GM21786 (cell line): ENCODE measurements at regions not wholly inside any gene's neighbourhood (a gene's known extent, or its start where the extent isn't known, plus 50 kb on each side); places are given as distances from the start of the nearest gene placed in this dataset.
"Not testable (repeated sequence)": the region's sequence is repeated elsewhere in the genome, so short reads cannot be mapped to it uniquely, and the experiment has no call there.

Experiments used
- ATAC-seq: cut with Tn5 transposase; IDR thresholded peaks from one replicate; pipeline ENCODE4 v1.9.1; 2021; ENCODE audit not compliant: unreplicated experiment

DNA sequence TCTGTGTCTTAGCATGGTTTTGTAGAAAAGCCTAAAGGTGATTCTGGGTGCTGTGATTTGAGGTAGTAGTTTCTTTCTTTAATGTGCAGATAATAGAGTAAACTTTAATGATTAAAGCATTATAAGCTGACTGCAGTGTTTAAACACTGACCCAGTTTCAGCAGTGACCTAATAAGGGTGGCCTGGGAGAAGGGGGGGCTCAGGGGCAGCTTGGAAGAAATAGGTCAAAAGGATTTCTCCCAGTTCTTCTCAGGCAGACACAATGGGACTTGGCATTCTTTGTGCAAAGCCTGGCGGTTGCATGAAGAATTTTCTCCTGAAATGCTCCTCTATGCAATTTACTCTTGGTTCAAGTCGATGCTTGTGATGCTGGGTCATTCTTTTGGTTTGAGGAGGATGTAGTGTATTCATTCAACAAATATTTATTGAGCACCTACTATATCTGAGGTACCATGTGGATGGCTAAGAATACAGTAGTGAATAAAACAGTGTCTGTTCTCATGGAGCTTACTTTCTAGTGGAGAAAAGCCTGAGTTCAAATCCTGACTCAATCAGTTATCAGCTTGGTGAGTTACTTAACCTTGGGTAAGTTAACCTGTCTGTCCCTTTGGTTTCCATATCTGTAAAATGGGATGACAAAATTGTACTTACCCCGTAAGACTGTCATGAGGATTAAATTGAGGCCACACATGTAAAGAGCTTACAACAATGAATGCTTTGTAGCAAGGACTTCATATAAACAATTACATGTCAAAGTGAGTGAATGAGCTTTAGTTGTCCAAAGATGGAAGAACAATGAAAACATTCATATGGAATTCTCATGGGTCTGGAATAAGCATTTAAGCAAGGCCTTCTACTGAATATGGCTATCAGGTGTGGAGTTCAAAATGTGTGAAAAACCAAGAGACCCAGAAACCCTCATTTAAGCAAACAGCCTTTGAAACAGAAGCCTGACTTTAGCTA lies 210.2 kb downstream of the KCNRG start:
- no peak for ATAC-seq

DNA sequence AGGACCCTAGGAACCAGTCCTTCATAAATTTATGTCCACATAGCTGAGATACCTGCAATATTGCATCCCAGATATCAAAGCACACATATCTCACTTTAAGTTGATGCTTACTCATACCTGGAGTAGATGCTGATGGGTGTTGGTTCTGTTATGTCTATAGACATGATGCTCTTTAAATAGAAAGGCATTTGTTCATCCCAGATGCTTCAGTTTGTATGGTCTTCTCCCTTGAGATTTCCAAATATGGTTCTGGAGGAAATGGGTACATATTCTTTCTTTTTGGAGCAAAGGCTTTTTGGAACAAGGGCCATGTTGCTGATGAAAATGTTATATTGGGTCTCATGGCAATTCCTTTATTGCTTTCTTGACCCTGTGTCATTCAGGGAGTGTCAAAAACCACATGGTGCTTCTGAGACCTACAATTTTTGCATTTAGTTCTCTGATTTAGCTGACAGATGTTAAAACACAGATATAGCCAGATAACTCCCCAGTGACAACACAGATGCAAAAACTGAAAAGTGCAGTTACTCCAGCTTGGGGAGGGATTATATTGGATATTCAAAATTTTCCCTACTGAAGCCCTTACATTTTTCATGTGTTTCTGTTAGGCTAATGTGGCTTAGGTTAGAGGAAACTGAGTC lies 211.4 kb downstream of the KCNRG start:
- ATAC-seq, result no peak

DNA sequence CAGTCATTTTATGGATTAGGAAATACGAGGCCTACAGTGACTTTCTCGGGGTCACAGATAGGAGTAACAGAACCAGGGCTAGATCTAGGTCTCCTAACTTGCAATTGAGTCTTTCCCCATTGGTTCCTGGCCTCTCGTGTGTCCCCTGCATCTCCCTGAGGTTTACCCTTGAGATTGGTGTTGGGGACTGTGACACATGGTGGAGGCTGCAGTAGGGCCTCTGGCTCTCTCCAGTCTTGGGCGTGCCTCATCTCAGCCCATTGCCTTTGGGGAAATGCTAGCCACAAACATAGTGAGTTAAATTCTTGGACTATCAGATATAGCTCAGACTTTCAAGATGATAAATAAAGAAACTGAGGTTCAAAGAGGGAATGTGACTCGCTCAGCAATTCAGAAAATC lies 212.1 kb downstream of the KCNRG start:
- no peak for ATAC-seq

DNA sequence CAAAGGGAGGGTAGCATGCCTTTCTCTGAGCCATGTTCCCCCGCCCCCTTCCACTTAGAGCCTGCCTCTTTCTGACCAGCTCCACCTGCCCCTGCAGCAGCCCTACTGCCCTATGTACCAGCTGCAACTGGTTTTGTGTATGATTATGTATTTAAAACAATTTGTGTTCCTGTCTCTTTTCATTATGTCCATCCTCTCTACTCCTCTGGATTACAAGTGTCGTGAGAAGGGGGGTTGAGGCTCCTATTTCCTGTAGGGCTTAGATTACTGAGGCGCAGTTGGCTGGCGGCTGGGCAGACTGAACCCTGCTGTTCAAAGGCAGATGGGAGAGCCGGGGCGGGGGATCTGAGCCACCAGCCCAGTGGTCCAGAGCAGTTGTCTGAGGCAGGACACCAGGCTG lies 213.3 kb downstream of the KCNRG start:
- ATAC-seq, result no peak

DNA sequence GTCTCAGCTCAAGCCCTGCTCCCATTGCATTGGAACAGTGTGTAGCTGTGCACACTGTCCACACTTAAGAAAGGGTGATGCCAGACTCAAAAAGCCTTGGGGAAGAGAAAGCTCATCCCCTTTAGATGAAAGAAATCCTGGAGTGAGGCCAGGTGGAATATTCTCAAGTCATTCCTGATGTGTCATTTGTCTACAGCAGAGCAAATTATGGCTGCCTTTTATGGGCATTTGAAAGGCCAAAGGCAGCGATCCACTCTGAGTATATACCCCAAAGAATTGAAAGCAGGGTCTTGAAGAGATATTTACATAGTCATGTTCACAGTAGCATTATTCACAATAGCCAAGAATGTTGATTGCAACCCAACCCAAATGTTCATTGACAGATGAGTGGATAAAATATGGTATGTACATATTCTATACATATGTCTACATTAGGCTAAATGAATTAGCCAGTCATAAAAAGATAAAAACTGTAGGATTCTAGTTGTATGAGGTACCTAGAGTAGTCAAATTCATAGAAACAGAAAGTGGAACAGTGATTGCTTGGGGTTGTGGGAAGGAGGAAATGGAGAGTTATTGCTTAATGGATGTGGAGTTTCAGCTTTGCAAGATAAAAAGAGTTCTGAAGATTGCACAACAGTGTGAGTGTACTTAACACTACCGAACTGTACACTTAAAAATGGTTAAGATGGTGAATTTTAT lies 214.9 kb downstream of the KCNRG start:
- no peak for ATAC-seq

DNA sequence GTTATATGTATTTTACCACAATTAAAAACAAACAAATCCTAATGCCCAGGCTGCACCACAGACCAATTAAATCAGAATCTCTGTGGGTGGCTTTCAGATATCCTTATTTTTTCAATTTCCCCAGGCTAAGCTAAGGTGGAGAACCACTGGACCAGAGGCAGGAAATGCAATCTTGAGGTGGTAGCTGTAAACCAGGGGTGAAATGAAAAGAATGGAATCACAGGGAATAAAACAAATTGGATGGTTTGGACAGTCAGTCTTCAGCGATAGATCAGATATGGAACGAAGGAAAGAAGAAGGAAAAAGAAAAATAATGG lies 215.4 kb downstream of the KCNRG start:
- ATAC-seq, result no peak

DNA sequence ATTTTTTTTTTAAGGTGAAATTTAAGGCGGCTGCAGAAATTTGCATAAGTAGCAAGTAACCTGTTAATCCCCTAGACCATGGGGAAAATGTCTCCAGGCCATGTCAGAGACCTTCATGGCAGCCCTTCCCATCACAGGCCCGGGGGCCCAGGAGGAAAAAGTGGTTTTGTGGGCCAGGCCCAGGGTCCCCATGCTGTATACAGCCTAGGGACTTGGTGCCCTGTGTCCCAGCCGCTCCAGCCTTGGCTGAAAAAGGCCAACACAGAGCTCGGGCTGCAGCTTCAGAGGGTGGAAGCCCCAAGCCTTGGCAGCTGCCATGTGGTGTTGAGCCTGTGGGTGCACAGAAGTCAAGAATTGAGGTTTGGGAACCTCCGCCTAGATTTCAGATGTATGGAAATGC lies 218.3 kb downstream of the KCNRG start:
- ATAC-seq, result not testable (repeated sequence)

DNA sequence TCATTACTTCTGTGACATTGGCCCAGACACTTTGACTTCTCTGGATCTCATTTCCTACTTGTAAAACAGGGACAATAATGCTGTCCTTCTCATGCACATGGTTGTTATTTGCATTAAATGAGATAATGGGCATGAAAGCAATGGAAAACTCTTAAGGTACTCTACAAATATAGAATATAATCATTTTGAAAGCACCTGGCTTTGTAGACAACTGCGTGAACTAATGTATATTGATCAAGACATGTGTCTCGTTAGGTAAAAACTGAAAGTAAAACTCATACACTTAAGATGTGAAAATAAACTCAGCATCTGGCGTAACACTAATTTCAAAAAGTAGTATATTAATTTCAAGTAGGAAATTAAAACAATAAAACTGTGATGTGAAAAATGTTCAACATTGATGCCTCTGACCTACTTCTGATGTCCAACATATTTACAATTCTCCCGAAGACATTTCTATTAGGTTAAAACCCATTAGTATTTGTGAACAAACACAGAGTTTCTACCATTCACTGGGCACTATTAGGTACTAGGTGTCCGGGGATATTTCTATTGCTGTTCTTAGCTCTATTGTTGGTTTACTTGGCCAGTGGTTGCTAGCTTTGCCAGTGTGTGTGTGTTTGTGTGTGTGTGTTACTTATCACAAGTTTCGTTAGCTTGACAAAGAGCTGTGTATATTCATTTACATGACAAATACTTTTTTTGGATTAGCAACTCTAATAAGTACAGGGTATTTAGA lies 220.5 kb downstream of the KCNRG start:
- ATAC-seq, result no peak

DNA sequence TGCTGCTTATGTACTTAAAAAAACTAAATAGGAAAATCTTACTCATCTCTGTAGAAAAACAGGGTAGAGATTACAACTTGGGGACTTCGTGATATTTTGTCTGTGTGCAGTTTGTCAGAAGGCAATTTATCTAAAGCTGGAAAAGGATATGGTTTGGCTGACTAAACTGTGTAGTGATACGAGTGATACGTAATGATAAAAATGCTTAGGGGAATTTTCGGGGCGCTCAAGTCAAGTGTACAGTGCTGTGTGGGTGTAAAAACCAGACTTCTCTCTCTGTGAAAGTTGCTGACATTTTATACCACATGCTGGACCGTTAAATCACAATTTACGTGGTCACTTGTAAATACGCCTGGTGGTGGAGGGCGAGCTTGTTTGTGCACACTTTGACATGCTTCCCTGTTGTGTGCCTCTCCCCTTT lies 221.7 kb downstream of the KCNRG start:
- ATAC-seq, result peak; percentile 97

DNA sequence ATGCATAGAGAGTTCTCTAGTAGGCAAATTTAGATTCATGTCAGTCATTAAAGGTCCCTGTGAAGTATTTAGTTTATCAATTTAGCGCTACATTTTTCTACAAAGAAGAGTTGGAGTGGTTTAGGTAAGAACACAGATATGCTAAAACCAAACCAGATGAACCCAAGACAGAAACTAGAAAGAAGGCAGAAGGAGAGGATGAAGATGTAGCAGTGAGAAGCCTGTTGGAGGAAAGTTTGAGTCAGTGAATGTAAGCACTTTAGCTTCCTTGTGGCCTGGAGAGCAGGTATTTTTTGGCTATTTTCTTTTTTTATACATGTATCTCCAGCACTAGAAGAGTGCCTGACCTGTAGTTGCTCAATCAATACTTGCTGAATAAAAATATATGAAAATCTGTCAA lies 223.7 kb downstream of the KCNRG start:
- no peak for ATAC-seq

DNA sequence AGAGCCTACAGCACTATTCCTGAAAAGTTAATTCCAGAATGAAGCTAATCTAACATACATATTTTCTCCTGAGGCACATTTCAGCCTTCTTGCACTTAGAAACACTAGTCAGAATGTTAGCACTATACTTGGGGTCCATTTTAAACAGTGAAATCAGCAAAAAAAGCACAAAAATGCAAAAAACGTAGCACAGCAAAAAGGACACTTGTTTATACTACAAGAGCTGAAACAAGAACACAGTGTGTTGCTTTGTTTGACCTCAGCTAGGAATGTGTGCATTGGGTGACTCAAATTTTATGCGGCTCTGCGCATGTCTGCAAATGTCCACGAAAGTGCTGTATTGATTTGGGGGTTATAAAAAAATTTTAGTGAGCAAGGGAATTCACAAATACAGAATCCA lies 226.2 kb downstream of the KCNRG start:
- no peak for ATAC-seq

DNA sequence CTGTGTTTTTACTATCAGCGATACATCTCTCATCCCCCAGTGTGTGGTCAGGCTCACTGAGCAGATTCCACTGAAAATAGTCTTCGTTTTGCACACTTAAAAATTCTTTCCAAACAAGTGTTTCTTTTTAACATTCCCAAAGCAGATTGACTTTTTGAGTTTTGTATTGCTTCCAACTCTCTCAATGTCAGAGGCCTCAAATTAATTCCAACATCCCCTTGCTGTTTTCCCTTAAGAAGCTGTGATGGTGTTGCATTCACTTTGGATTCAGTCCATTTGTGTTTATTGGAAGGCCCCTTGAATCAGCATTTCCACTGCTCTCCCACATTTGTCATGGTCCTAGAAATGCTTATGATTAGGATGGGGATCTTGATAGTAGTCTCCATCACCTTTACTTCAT lies 228.7 kb downstream of the KCNRG start:
- no peak for ATAC-seq

DNA sequence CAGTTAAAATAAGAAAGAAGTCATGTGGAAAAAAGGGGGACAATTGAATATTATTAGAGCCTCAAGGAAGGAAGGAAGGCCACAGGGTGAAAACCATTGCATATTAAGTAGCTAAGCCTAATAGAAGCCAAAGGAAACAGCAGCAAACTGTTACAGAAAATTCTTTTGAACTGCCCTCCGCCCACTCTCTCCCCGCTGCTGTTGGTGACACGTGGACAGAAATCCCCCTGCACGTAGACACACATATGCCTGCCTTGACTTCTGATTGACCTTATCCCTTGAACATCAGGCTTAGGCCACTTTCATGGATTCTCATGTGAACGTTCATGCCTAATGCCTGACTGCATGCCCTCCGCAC lies 229.1 kb downstream of the KCNRG start:
- no peak for ATAC-seq

DNA sequence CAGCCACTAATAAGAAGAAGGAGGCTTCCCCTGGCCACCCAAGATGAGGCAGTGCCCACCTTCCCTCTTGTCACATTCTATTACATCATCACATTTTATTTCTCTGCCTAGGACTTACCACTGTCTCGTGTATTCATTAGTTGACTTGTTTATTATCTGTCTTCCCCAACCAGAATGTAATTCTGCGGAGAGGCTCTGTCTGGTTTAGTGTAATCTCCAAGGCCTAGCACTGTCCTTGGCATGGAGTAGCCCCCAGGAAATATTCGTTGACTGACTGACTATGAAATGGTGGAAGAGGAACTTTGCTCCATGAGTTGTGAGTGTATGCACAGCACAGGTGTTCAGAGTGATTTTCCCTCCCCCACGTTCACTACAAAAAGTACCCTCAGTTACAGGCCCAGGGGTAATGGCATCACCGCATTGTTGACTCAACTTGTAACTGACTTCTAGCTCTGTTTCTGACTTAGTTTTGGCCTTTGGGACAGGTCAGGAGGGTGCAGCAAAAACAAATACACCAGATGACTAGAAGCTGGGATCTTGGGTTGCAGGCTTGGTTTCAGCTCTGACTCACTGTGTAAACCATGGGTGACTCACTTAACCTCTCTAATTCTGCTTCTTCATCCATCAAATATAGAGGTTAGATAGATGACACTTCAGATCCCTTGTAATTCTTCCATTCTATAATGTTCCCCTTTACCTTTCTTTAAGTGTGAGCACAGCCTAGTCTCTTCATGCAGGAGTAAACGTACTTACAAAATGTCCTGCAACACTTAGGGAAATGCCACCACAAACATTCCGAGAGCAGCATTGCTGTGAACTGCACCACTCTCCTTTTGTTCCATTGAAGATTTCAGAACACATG lies 229.7 kb downstream of the KCNRG start:
- peak; percentile 93 for ATAC-seq

DNA sequence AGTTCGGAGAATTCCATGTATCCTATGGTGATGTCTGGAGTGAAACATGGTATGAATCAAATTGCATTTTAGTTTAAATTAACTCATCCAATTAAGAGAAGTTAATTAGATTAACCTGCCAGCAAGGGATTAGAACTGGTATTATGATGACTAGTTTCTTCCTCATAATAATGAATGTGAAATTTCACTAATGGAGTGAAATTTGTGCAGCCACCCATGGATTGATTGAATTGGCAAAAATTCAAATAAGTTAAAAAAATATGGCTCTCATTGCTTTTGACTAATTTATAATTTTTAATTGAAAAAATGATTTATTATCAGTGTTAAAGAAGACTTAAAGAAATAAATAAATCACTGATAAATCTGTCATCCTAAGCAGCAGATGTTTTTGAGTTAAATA lies 232.0 kb downstream of the KCNRG start:
- no peak for ATAC-seq

DNA sequence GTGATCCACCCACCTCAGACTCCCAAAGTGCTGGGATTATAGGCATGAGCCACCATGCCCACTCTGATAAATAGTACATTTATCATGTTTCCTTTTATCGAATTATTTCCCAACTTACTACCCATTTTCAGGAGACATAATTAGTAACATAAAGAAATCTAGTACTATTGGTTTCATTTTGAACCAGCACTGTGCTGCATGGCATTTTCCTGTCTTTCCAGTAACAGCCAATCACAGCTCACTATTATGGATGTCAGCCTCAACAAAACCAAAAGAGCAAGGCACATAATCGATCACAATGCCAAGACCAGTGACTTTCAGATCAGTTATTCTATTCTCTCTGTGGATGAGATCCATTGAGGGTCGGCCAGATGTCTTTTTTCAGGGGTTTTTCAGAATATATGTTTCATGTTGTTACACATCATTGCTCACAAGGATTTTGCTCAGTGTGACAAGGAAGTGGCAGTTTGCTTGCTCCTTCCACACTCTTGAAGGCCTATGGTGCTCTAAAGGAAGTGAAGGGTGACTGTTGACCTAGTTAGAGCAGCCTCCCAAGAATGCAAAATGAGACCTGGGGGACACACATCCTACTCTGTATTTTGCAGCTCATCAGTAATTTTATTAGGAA lies 233.4 kb downstream of the KCNRG start:
- no peak for ATAC-seq

DNA sequence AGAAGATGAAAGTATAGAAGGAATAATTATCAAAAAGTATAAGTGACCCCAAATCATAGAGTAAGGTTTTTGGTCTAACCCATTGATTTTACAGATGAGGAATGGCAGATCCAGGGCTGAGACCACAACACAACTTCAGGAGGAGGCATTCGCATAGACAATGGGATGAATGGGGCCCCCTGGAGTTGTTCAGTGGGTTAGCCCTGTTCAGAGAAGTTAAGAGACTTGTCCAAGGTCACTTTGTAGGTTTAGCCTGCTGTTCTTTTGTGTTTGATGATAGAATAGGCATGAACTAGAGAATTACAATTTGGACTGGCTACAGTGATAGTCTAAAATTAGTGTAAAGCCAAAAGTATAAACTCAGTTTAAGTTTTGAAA lies 233.9 kb downstream of the KCNRG start:
- ATAC-seq, result no peak

DNA sequence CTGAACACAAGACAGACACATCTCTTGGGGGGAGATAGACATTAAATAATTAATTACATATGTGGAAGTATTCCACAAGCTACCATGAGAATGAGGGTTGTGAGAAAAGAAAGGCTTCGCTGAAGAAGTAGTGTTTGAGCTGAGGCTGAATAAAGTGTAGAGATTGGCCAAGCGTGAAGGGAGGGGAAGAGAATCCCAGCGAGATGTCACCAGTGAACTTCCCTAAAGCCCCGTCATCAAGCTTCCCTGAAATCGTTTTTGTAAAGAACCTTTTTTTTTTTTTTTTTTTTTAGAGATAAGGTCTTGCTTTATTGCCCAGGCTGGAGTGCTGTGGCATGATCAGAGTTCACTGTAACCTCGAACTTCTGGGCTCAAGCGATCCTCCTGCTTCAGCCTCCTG lies 235.2 kb downstream of the KCNRG start:
- no peak for ATAC-seq

DNA sequence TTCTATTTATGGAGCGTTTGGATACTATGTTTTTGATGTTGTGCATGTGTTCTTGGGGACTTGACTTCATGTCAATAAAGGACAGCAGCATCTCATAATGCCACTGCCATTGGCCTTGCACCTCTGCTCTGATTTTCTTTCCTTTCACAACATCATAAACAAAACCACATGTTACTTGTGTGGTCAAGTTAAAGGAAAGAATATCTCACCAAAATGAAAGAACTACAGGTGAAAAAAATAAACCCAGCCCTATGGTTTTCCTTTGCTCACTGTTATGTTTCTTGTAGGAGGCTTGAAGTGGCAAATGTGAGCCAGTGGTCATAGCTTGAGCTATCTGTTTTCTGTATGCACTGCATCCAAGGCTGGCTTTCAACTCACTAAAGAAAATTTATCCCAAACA lies 240.4 kb downstream of the KCNRG start:
- ATAC-seq, result no peak
